Esophagus (tissue), 2 donors: ENCODE measurements at regions not wholly inside any gene's neighbourhood (a gene's known extent, or its start where the extent isn't known, plus 50 kb on each side); places are given as distances from the start of the nearest gene placed in this dataset.

Experiments used
- H3K27ac ChIP-seq, 2 donors: one replicate each; pipeline ENCODE4 v1.5.1; 2013; ENCODE audit warnings: low read depth in 2 of 2, mild to moderate bottlenecking in 2 of 2, inconsistent platforms in 1 of 2, low read length in 1 of 2, moderate library complexity in 1 of 2
- H3K27me3 ChIP-seq, 2 donors: one replicate each; pipeline ENCODE4 v1.6.1; 2013; ENCODE audit warnings: low read length in 2 of 2, control low read depth in 1 of 2, mild to moderate bottlenecking in 1 of 2; ENCODE audit not compliant: insufficient read depth in 2 of 2, control insufficient read depth in 1 of 2
- H3K36me3 ChIP-seq, 2 donors: one replicate each; pipeline ENCODE4 v1.6.1; 2013; ENCODE audit warnings: low read length in 1 of 2; ENCODE audit not compliant: control insufficient read depth in 2 of 2, insufficient read depth in 2 of 2
- H3K4me1 ChIP-seq, 2 donors: one replicate each; pipeline ENCODE4 v1.6.1; 2013; ENCODE audit warnings: low read length in 1 of 2; ENCODE audit not compliant: control insufficient read depth in 2 of 2, insufficient read depth in 2 of 2
- H3K4me3 ChIP-seq, 2 donors: one replicate each; pipeline ENCODE4 v1.5.1; 2013; ENCODE audit warnings: low read length in 2 of 2, mild to moderate bottlenecking in 2 of 2, low read depth in 1 of 2, moderate library complexity in 1 of 2
- H3K9me3 ChIP-seq, 2 donors: one replicate each; pipeline ENCODE4 v1.6.1; 2013; ENCODE audit warnings: mild to moderate bottlenecking in 2 of 2, low read depth in 1 of 2, low read length in 1 of 2, moderate library complexity in 1 of 2; ENCODE audit not compliant: control insufficient read depth in 2 of 2, insufficient read depth in 1 of 2
- WGBS, 2 donors: extraction: QIAGEN DNeasy Blood & Tissue Kit; methylation state at CpG; one replicate each; pipeline ENCODE4 v1.1.7; 2013; 5-methylcytosine and 5-hydroxymethylcytosine counted together
- donor health status: healthy with polysubstance abuse.
- donor health status: Bipolar disorder and iron deficiency.

DNA sequence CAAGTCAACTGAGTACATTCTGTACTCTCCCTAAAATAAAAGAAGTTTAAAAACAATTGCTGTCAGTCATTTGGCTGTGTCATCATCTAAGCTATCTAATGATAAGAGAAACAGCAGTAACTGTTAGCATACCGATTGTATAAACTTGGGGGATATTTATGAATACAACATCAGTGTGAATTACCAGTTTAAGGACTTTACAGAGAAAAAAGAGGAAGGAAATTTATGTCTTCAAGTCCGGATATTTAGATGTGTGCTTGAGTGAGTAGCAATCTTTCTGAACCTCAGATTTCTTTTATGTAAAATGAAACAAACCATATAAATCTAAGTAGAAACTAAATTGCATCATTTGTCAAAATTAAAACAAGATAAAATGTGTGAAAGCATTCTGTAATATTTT lies 1557.0 kb downstream of the MRPL39 start:
- WGBS, 2 donors, result 59 to 62% methylated on average over 2 of the region's 2 CpGs
- Histone ChIP-seq H3K27ac (no peak overlapping the region), H3K27me3 (no peaks in the 10 kb centered on the region), H3K4me3 (no peak overlapping the region), H3K36me3 (no peaks in the 10 kb centered on the region), H3K9me3 (peaks cover 2 to 3% of the 10 kb centered on the region in 2 donors), H3K4me1 (no peaks in the 10 kb centered on the region)

DNA sequence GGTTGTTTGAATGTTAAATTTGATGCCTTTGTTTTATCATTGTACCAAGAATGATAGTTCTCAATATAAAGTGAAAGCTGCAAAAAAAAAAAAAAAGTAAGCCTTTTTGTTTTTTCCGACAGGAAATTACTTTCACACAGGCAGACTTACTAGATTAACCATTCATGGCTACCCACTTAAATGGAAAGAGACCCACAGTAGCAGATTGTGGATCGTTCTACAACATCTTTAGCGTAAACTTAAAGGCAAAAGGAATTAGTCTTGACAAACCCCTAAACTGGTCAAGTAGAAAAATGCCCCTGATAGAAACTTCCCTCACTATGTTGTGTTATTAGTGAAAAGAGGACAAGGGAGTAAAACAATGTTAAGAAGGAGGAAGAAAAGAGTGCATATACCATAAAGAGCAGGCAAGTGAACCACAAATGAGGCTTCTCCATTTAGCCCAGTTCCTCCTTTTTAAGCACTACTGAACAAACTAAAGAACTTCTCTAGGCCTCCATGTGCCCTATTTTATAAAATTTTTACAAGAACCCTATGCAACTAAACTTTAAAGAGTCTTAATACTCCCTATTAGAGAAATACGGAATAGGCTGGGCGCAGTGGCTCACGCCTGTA lies 1560.3 kb downstream of the MRPL39 start:
- Histone ChIP-seq H3K27me3 (no peaks in the 10 kb centered on the region), H3K27ac (no peak overlapping the region), H3K9me3 (peaks cover 2 to 3% of the 10 kb centered on the region in 2 donors), H3K4me3 (no peak overlapping the region), H3K4me1 (no peaks in the 10 kb centered on the region), H3K36me3 (no peaks in the 10 kb centered on the region)
- WGBS, 2 donors, result 79 to 80% methylated on average over 6 of the region's 6 CpGs

DNA sequence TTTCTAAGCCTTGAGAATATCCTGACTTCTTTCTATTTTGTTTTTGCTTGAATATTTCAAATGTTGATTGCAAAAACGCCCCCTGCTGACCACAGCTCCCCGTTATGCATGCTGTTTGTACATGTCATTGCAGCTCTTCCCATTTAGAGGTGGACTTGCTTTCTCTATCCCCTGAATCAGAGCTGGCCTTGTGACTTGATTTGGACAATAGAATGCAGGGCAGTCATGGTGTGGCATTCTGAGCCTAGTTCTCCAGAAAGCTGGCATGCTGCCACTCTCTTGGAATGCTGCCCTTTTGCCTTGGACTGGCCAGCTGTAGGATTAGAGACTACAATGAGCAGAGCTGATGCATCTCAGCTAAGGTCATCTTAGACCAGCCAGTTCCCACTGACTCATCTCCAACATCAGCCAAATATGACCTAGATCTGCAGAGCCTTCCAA lies 1561.5 kb downstream of the MRPL39 start:
- Histone ChIP-seq H3K27me3 (no peaks in the 10 kb centered on the region), H3K9me3 (peaks cover 2 to 3% of the 10 kb centered on the region in 2 donors), H3K4me3 (no peak overlapping the region), H3K4me1 (no peaks in the 10 kb centered on the region), H3K27ac (no peak overlapping the region), H3K36me3 (no peaks in the 10 kb centered on the region)
- 6% methylated on average over 2 of the region's 2 CpGs for WGBS, 2 donors

DNA sequence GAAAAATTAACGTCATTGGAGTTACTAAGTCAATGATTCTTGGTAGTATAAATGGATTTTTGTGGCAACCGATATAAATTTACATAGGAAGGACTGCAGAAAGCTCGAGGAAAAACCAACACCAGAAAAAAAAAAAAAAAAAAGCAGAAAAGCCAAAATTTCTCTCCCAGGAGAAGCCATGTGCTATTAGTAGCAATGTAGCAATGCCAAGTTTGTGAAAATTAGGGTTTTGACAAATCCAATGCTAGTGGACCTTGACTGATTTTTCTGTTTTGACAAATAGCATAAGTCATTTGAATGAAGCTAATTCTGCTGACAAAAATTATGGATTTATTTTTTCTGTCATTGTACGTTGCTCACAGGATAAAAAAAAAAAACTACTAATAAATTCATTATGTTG lies 1561.9 kb downstream of the MRPL39 start:
- no peaks in the 10 kb centered on the region for H3K36me3 ChIP-seq
- no peaks in the 10 kb centered on the region for H3K27me3 ChIP-seq
- no peak overlapping the region for H3K27ac ChIP-seq
- peaks cover 2 to 3% of the 10 kb centered on the region in 2 donors for H3K9me3 ChIP-seq
- no peak overlapping the region for H3K4me3 ChIP-seq
- WGBS, 2 donors, result 40 to 44% methylated on average over 4 of the region's 4 CpGs
- no peaks in the 10 kb centered on the region for H3K4me1 ChIP-seq

DNA sequence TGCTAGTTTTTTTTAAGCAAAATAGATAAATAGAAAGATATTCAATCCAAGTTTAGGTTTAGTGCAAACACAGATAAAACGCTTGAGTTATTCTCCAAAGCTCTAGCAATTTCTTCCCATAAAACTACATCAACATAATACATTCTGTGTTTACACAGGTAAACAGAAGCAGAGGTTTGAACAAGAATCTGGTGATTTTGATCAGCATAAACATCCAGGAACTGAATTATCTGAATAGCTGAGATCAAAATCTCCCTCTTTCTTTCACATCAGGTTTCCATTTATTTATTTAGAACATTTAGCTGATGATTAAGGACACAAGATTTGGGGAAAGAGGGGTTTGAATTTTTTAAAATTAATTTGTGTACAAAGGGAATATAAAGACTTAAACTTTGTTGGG lies 1564.6 kb downstream of the MRPL39 start:
- no peaks in the 10 kb centered on the region for H3K27me3 ChIP-seq
- 36 to 49% methylated on average over 1 of the region's 1 CpG for WGBS, 2 donors
- H3K4me3 ChIP-seq, result no peak overlapping the region
- H3K36me3 ChIP-seq, result no peaks in the 10 kb centered on the region
- no peak overlapping the region for H3K27ac ChIP-seq
- H3K9me3 ChIP-seq, result peaks cover 2 to 3% of the 10 kb centered on the region in 2 donors
- H3K4me1 ChIP-seq, result no peaks in the 10 kb centered on the region

DNA sequence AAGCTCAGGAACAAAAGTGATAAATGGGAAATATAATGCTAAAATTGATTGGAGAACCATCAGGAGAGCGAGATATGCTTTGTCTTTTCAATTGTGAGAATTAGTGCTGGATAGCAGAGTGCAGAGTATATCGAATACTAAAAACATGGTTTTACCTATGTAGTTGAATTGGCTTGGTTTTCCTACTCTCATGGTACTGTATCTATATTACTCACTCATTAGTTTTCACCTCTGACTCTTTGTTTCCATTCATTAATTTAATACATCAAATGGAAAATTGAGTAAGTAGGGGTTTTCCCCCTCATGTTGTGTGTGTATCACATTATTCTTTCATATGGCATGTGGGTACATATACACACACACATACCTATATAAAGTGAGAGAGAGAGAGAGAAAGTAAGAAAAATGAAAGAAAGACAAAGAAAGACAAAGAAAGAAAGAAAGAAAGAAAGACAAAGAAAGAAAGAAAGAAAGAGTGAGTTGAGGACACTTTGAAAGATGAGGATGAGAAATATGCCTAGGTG lies 1574.5 kb downstream of the MRPL39 start:
- Histone ChIP-seq H3K27ac (no peak overlapping the region), H3K9me3 (no peaks in the 10 kb centered on the region), H3K4me3 (no peak overlapping the region), H3K27me3 (no peaks in the 10 kb centered on the region), H3K4me1 (no peaks in the 10 kb centered on the region), H3K36me3 (no peaks in the 10 kb centered on the region)
- 40 to 51% methylated on average over 2 of the region's 2 CpGs for WGBS, 2 donors

DNA sequence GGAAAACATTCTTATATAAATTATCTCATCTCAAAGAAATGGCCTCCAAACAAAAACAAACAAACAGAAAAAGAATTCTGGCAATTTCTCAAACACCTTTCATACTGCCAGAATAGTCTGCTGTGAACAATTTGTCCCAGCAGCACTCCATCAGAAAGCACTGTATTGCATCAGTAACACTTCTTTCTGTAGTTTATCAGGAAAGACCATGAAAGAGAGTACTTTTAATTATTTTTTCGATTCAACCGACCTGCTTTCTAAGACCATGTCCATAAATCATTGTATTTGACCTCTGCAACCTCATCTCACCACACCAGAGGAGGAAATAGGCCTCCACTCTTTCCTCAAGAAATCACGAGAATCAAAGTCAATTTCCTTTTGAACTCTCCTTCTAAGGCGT lies 1579.9 kb downstream of the MRPL39 start:
- Histone ChIP-seq H3K4me1 (no peaks in the 10 kb centered on the region), H3K9me3 (no peaks in the 10 kb centered on the region), H3K27me3 (no peaks in the 10 kb centered on the region), H3K27ac (no peak overlapping the region), H3K36me3 (no peaks in the 10 kb centered on the region), H3K4me3 (no peak overlapping the region)
- WGBS, 2 donors, result 49 to 60% methylated on average over 4 of the region's 4 CpGs

DNA sequence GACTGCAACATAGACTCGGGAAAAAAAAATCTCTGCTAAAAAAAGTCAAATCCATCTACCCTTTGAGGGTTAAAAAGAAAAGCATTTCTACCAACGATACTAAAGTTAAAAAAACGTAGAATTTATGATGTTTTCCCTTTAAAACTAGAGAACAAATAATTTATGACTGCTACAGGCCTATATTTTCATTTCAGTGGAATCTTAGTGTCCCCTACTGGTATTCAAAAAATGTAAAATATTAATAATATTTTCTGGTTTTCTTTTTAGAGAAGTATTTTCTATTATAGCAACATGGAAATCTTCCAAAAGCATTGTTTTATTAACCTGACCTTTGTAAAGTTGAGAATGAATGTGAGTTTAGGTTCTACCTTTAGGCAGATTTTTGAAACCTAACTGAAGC lies 1582.2 kb downstream of the MRPL39 start:
- peaks cover 0 to 2% of the 10 kb centered on the region in 2 donors for H3K9me3 ChIP-seq
- 23 to 31% methylated on average over 3 of the region's 3 CpGs for WGBS, 2 donors

DNA sequence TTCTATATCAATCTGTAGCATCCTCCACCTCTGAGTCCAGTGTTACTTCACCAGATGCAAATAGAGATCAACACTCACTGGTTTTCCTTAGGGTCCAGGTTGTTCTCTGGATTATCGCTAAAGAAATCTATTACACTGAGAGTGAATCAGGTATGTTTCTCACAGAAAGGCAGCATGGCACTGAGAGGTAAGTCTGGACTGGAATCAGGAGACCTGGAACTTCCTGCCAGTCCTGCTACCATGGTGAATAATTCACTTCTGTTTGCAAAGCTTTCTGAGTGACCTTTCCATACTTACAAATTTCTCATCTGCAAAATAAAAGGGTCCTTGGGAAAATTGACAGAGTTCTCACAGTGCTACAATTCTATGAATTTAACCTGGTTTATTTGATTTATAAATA lies 1583.3 kb downstream of the MRPL39 start:
- Histone ChIP-seq H3K36me3 (no peaks in the 10 kb centered on the region), H3K9me3 (peaks cover 0 to 4% of the 10 kb centered on the region in 2 donors), H3K4me1 (no peaks in the 10 kb centered on the region), H3K27ac (no peak overlapping the region), H3K27me3 (no peaks in the 10 kb centered on the region), H3K4me3 (no peak overlapping the region)
- WGBS, 2 donors, result 58 to 77% methylated on average over 1 of the region's 1 CpG

More for the DNA sequence above, 1582.2 kb downstream of the MRPL39 start:
- H3K36me3 ChIP-seq, result no peaks in the 10 kb centered on the region
- no peak overlapping the region for H3K27ac ChIP-seq
- no peaks in the 10 kb centered on the region for H3K27me3 ChIP-seq
- H3K4me1 ChIP-seq, result no peaks in the 10 kb centered on the region
- H3K4me3 ChIP-seq, result no peak overlapping the region

DNA sequence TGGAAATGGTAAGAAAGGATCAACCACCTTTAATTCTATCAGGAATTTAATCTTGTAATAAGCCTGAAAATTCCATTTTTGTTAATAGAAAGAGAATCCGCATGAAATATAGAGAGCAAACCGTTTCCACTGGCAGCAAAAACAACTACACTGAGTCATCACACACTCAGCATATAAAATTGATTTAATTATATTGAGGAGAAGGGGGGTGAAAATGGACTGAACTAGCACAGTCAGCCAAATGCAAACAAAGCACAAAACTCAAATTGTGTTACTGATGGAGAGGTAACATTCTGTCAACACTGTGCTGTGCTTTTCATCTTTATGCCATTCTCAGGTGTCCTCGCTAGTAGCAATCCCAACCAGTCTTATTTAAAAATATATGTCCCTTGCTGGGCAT lies 1583.9 kb downstream of the MRPL39 start:
- H3K27ac ChIP-seq, result no peak overlapping the region
- no peaks in the 10 kb centered on the region for H3K4me1 ChIP-seq
- H3K27me3 ChIP-seq, result no peaks in the 10 kb centered on the region
- H3K36me3 ChIP-seq, result no peaks in the 10 kb centered on the region
- peaks cover 0 to 4% of the 10 kb centered on the region in 2 donors for H3K9me3 ChIP-seq
- no peak overlapping the region for H3K4me3 ChIP-seq
- WGBS, 2 donors, result 5 to 23% methylated on average over 3 of the region's 3 CpGs
